ENCODE measurements at regions not wholly inside any gene's neighbourhood (a gene's known extent, or its start where the extent isn't known, plus 50 kb on each side); places are given as distances from the start of the nearest gene placed in this dataset.

GRCh38 chr2:23123686-23124085 lies 261.3 kb upstream of the KLHL29 start:
- no peak for DNase-seq
- H3K4me3 ChIP-seq (ENCODE audit: low read depth, low read length), result no peak overlapping the region
- no peaks in the 10 kb centered on the region for H3K27me3 ChIP-seq
- TF ChIP-seq, protein P1, sequence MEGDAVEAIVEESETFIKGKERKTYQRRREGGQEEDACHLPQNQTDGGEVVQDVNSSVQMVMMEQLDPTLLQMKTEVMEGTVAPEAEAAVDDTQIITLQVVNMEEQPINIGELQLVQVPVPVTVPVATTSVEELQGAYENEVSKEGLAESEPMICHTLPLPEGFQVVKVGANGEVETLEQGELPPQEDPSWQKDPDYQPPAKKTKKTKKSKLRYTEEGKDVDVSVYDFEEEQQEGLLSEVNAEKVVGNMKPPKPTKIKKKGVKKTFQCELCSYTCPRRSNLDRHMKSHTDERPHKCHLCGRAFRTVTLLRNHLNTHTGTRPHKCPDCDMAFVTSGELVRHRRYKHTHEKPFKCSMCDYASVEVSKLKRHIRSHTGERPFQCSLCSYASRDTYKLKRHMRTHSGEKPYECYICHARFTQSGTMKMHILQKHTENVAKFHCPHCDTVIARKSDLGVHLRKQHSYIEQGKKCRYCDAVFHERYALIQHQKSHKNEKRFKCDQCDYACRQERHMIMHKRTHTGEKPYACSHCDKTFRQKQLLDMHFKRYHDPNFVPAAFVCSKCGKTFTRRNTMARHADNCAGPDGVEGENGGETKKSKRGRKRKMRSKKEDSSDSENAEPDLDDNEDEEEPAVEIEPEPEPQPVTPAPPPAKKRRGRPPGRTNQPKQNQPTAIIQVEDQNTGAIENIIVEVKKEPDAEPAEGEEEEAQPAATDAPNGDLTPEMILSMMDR (IDR thresholded peaks at IDR 0.05; ENCODE audit: low read depth, low read length), result no peak
- H3K36me3 ChIP-seq, result no peaks in the 10 kb centered on the region
- no peaks in the 10 kb centered on the region for H3K4me1 ChIP-seq
- no peaks in the 10 kb centered on the region for H3K9me3 ChIP-seq

DNA sequence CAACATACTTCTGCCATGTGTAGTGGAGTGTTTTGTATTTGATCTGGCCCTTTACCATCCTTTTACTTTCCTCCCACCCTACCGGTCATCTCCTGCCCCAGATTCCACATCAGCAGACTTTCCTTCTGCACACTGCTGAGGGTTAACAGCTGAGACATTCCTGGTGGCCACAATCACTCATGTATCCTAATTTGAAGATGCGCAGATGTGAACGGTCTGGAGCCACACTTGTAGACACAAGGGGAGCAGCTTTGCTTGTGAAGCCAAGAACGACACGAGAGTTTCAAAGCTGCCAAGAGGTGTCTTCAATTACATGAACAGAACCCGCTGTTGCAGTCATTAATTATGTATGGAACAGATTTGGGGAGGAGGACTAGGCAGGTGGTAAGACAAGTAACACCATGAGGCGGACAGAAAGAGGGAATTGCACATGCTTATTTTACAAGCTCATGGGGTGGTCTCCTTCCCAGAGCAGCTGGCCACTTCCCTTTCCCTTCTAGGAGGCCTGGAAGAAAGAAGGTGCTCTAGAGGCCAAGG lies 260.7 kb upstream of the KLHL29 start:
- no peak for DNase-seq
- Histone ChIP-seq H3K4me1 (no peaks in the 10 kb centered on the region), H3K27me3 (no peaks in the 10 kb centered on the region), H3K36me3 (no peaks in the 10 kb centered on the region), H3K9me3 (no peaks in the 10 kb centered on the region; the same call in 1 of the 2 replicates), H3K4me3 (ENCODE audit: low read depth, low read length) (no peak overlapping the region)
- TF ChIP-seq, protein P1 (IDR thresholded peaks at IDR 0.05; ENCODE audit: low read depth, low read length), result no peak

DNA sequence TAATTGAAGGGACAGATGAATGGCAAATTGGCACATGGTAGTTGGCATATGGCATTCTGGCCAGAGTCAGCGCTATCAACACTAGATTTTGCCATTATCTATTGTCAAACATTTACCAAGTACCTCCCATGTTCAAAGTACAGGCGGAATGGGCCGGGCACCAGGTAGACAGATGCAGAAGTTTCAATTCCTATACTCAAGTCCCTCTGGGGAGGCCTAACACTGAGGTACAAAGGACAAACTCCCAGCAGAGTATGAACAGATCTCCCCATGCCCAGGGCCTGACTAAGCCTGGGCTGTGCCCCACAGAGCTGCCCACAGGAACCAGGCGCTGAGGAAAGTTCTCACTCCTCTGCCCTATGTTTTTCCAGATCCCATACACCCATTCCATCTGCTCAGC lies 257.5 kb upstream of the KLHL29 start:
- Histone ChIP-seq H3K4me3 (ENCODE audit: low read depth, low read length) (no peak overlapping the region), H3K27me3 (no peaks in the 10 kb centered on the region), H3K36me3 (no peaks in the 10 kb centered on the region), H3K9me3 (no peaks in the 10 kb centered on the region; the same call in 1 of the 2 replicates), H3K4me1 (no peaks in the 10 kb centered on the region)
- TF ChIP-seq, protein P1 (IDR thresholded peaks at IDR 0.05; ENCODE audit: low read depth, low read length), result no peak
- no peak for DNase-seq

DNA sequence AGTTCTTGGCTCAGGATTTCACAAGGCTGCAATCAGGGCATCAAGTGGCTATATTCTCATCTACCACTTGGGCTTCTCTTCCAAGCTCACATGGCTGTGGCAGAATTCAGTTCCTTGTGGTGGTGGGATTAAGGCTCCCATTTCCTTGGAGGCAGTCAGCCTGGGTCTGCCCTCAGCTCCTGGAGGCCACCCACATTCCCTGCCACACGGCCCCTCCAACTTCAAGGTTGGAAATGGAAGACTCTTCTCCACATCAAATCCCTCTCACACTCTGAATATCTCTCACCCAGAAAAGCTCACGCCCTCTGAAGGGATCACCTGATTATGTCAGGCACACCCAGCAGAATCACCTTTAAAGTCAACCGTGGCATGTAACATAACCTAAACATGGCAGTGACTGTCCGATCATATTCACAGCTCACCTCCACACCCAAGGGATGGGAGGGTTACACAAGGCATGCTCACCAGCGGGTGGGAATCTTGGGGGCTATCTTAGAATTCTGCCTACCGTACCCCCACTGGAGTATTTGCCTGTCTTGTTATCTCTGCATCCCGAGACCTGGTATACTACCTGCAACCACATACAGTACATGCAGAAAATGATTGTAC lies 256.2 kb upstream of the KLHL29 start:
- Histone ChIP-seq H3K9me3 (no peaks in the 10 kb centered on the region; the same call in 1 of the 2 replicates), H3K27me3 (no peaks in the 10 kb centered on the region)

GRCh38 chr2:23131066-23131575 lies 253.9 kb upstream of the KLHL29 start:
- no peak overlapping the region for H3K4me3 ChIP-seq (ENCODE audit: low read depth, low read length)
- no peak for DNase-seq
- H3K36me3 ChIP-seq, result no peaks in the 10 kb centered on the region
- H3K9me3 ChIP-seq, result no peaks in the 10 kb centered on the region; the same call in 1 of the 2 replicates
- H3K27me3 ChIP-seq, result no peaks in the 10 kb centered on the region
- TF ChIP-seq, protein P1 (IDR thresholded peaks at IDR 0.05; ENCODE audit: low read depth, low read length), result no peak
- H3K4me1 ChIP-seq, result no peaks in the 10 kb centered on the region

More for the DNA sequence above, 256.2 kb upstream of the KLHL29 start:
- Histone ChIP-seq H3K4me3 (ENCODE audit: low read depth, low read length) (no peak overlapping the region), H3K4me1 (no peaks in the 10 kb centered on the region), H3K36me3 (no peaks in the 10 kb centered on the region)
- no peak for DNase-seq
- TF ChIP-seq, protein P1 (IDR thresholded peaks at IDR 0.05; ENCODE audit: low read depth, low read length), result no peak

- H3K36me3 ChIP-seq, result no peaks in the 10 kb centered on the region
- TF ChIP-seq, protein P1 (IDR thresholded peaks at IDR 0.05; ENCODE audit: low read depth, low read length), result no peak
- H3K4me1 ChIP-seq, result no peaks in the 10 kb centered on the region
- no peaks in the 10 kb centered on the region; the same call in 1 of the 2 replicates for H3K9me3 ChIP-seq
- DNase-seq, result no peak
- no peaks in the 10 kb centered on the region for H3K27me3 ChIP-seq
- H3K4me3 ChIP-seq (ENCODE audit: low read depth, low read length), result no peak overlapping the region
Observed at GRCh38 chr2:23132000-23132399, 253.0 kb upstream of the KLHL29 start.

All from BE2C (cell line).